ENCODE measurements at regions not wholly inside any gene's neighbourhood (a gene's known extent, or its start where the extent isn't known, plus 50 kb on each side); places are given as distances from the start of the nearest gene placed in this dataset.

GRCh38 chr2:57075226-57075625, 891.4 kb downstream of the CCDC85A start:
- Histone ChIP-seq H2AFZ (replicated peaks) (no peak overlapping the region), H3K36me3 (no peaks in the 10 kb centered on the region), H3K4me1 (no peaks in the 10 kb centered on the region), H3K4me3 (no peak overlapping the region), H3K4me2 (no peak overlapping the region), H3K9me3 (ENCODE audit: low read depth) (no peaks in the 10 kb centered on the region), H4K20me1 (ENCODE audit: low read depth) (no peaks in the 10 kb centered on the region), H3K27me3 (no peaks in the 10 kb centered on the region), H3K27ac (no peak overlapping the region), H3K9ac (no peak overlapping the region), H3K79me2 (ENCODE audit: low read depth) (no peaks in the 10 kb centered on the region), H3F3A (ENCODE audit: low read depth) (no peaks in the 10 kb centered on the region)
- H3K9me3 Mint-ChIP-seq = no peaks in the 10 kb centered on the region
- H3K36me3 Mint-ChIP-seq = no peaks in the 10 kb centered on the region
- peaks cover 7% of the 10 kb centered on the region for H3K4me1 Mint-ChIP-seq
- no peak overlapping the region for H3K4me3 Mint-ChIP-seq
- no peak for DNase-seq (ENCODE audit: low spot score)
- no peak for TF ChIP-seq EZH2 (IDR thresholded peaks at IDR 0.05)
- no peak for TF ChIP-seq EZH2phosphoT487 (IDR thresholded peaks at IDR 0.05)
- no peak for TF ChIP-seq CTCF (IDR thresholded peaks at IDR 0.05)
- H3K27ac Mint-ChIP-seq = no peak overlapping the region
- H3K27me3 Mint-ChIP-seq (ENCODE audit: insufficient read depth, low read depth) = peaks cover 2% of the 10 kb centered on the region

DNA sequence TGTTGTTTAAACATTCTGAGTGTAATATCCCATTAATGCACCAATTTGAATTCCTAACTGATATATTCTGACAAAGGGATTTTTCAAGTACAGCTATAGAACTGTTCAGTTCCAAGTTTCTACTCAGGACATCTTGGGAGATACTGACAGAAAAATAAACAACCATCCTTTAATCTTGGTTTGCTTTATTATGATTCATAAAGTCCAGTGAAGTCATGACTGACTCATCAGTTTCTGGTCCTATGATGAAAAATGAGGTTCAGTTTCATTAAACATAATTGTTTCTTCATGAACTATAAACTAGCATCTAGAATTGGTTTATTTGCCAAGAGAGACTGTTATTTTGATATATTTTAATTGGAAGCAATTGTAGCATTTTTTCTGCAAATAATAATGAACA, 896.2 kb downstream of the CCDC85A start:
- H3K36me3 Mint-ChIP-seq = no peaks in the 10 kb centered on the region
- no peaks in the 10 kb centered on the region for H3K9me3 Mint-ChIP-seq
- no peak overlapping the region for H3K4me2 ChIP-seq
- TF ChIP-seq EZH2phosphoT487 (IDR thresholded peaks at IDR 0.05) (no peak), EZH2 (IDR thresholded peaks at IDR 0.05) (no peak), CTCF (IDR thresholded peaks at IDR 0.05) (no peak)
- no peaks in the 10 kb centered on the region for H3K79me2 ChIP-seq (ENCODE audit: low read depth)
- no peaks in the 10 kb centered on the region for H3K4me1 ChIP-seq
- H4K20me1 ChIP-seq (ENCODE audit: low read depth) = no peaks in the 10 kb centered on the region
- H3K27me3 Mint-ChIP-seq (ENCODE audit: insufficient read depth, low read depth) = peaks cover 5% of the 10 kb centered on the region
- no peak overlapping the region for H3K9ac ChIP-seq
- no peaks in the 10 kb centered on the region for H3K9me3 ChIP-seq (ENCODE audit: low read depth)
- no peak overlapping the region for H2AFZ ChIP-seq (replicated peaks)
- no peak overlapping the region for H3K27ac ChIP-seq
- H3F3A ChIP-seq (ENCODE audit: low read depth) = no peaks in the 10 kb centered on the region
- DNase-seq (ENCODE audit: low spot score) = no peak
- peaks cover 7% of the 10 kb centered on the region for H3K4me1 Mint-ChIP-seq
- no peak overlapping the region for H3K4me3 Mint-ChIP-seq
- no peaks in the 10 kb centered on the region for H3K36me3 ChIP-seq
- H3K27ac Mint-ChIP-seq = no peak overlapping the region
- no peaks in the 10 kb centered on the region for H3K27me3 ChIP-seq
- H3K4me3 ChIP-seq = no peak overlapping the region

- TF ChIP-seq CTCF (IDR thresholded peaks at IDR 0.05) = no peak
- no peak for TF ChIP-seq EZH2 (IDR thresholded peaks at IDR 0.05)
- TF ChIP-seq EZH2phosphoT487 (IDR thresholded peaks at IDR 0.05) = no peak
- H3K4me3 Mint-ChIP-seq = no peak overlapping the region
- no peaks in the 10 kb centered on the region for H3K36me3 Mint-ChIP-seq
- H3K9ac ChIP-seq = no peak overlapping the region
- H3K4me1 Mint-ChIP-seq = no peaks in the 10 kb centered on the region
- H4K20me1 ChIP-seq (ENCODE audit: low read depth) = no peaks in the 10 kb centered on the region
- no peaks in the 10 kb centered on the region for H3K4me1 ChIP-seq
- DNase-seq (ENCODE audit: low spot score) = no peak
- no peak overlapping the region for H3K27ac ChIP-seq
- H3K9me3 ChIP-seq (ENCODE audit: low read depth) = no peaks in the 10 kb centered on the region
- no peaks in the 10 kb centered on the region for H3K9me3 Mint-ChIP-seq
- peaks cover 4% of the 10 kb centered on the region for H3K27me3 Mint-ChIP-seq (ENCODE audit: insufficient read depth, low read depth)
- no peaks in the 10 kb centered on the region for H3K27me3 ChIP-seq
- no peak overlapping the region for H3K4me2 ChIP-seq
- no peak overlapping the region for H3K27ac Mint-ChIP-seq
- no peak overlapping the region for H3K4me3 ChIP-seq
- no peaks in the 10 kb centered on the region for H3F3A ChIP-seq (ENCODE audit: low read depth)
- H3K79me2 ChIP-seq (ENCODE audit: low read depth) = no peaks in the 10 kb centered on the region
- H3K36me3 ChIP-seq = no peaks in the 10 kb centered on the region
- H2AFZ ChIP-seq (replicated peaks) = no peak overlapping the region
Measured at GRCh38 chr2:57084697-57085281, 901.0 kb downstream of the CCDC85A start.
